Ovary (tissue), 3 donors: ENCODE measurements at regions not wholly inside any gene's neighbourhood (a gene's known extent, or its start where the extent isn't known, plus 50 kb on each side); places are given as distances from the start of the nearest gene placed in this dataset.

Experiments used
- CTCF ChIP-seq, 3 donors: fragments of 450-650 bp in 2 of 3; fragments of 200-600 bp in 1 of 3; IDR thresholded peaks; one replicate each; pipeline versions ENCODE4 v1.5.1 to v1.8.0; 2016 to 2022; ENCODE audit warnings: antibody characterized with exemption in 3 of 3, mild to moderate bottlenecking in 1 of 3
- POLR2A ChIP-seq: fragments of 450-650 bp; IDR thresholded peaks from one replicate; pipeline ENCODE4 v1.6.1; 2017; ENCODE audit warnings: antibody characterized with exemption, mild to moderate bottlenecking, moderate library complexity
- donor health status: DM: no; HTN: no; CAD: no.

DNA sequence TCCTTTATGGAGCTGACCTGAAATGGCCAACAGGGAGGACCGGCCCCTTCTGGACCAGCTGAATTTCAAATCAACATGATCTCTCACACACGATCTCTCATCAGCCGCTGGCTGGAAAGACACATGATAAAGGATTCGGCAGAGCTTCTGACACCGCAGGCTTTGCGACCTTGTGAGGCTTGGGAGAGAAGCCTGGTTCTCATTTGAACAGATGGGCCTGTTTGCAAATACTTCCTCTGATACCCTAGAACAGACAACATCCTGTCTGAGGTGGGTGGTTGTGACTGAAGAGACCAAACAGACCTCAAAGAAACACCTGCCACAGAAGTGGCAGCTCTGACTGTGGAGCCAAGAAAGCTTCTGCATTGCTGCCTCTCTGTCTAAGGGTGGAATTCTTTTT, 77.9 kb upstream of the SDK2 start:
- TF ChIP-seq CTCF (IDR thresholded peaks at IDR 0.05) (no peak), POLR2A (no peak)
